Heart left ventricle (tissue), 13 donors: ENCODE measurements at regions not wholly inside any gene's neighbourhood (a gene's known extent, or its start where the extent isn't known, plus 50 kb on each side); places are given as distances from the start of the nearest gene placed in this dataset.

Experiments
- POLR2A ChIP-seq, 2 donors: fragments of 450-650 bp; IDR thresholded peaks; one replicate each; pipeline ENCODE4 v1.6.1; 2017; ENCODE audit warnings: antibody characterized with exemption in 2 of 2, mild to moderate bottlenecking in 2 of 2, moderate library complexity in 2 of 2
- TF ChIP-seq, protein P1 (sequence below), 12 donors: fragments of 200-600 bp; sonication (generic) in 4 of 12; IDR thresholded peaks; one replicate each; pipeline versions ENCODE4 v1.5.0 to v1.8.0; 2018 to 2022; ENCODE audit warnings: antibody characterized with exemption in 12 of 12, mild to moderate bottlenecking in 5 of 12
- donor health status: ischemic (EF 13 %, LVEDD 7.1; RV severe dilation, severe dysfunction).
- donor health status: DM: no; HTN: yes; CAD: no.
- donor health status: DM: no; HTN: no; CAD: no.
- donor health status: ischemic (EF 25% LVEDD 6.9; RV normal size, moderate dysfunction).
- donor health status: ischemic (EF 25% LVEDD 5.7; RV mildly dilated, moderate dysfunction).
- donor health status: ischemic (EF 35%, LVEDD 5.7; RV mildly dilated, moderate dysfunction).
- donor health status: nonischemic (EF 11% LVEDD 7.7; RV severe dilation, severe dysfunction).
- donor health status: DM: yes; HTN: yes; CAD: no.
- donor health status: PGD.
- donor health status: ischemic (EF 29% LVEDD 5.4; RV normal size, mild dysfunction).
- donor health status: nonischemic (EF 23%, LVEDD 6.1; RV moderate dilation, normal function).

DNA sequence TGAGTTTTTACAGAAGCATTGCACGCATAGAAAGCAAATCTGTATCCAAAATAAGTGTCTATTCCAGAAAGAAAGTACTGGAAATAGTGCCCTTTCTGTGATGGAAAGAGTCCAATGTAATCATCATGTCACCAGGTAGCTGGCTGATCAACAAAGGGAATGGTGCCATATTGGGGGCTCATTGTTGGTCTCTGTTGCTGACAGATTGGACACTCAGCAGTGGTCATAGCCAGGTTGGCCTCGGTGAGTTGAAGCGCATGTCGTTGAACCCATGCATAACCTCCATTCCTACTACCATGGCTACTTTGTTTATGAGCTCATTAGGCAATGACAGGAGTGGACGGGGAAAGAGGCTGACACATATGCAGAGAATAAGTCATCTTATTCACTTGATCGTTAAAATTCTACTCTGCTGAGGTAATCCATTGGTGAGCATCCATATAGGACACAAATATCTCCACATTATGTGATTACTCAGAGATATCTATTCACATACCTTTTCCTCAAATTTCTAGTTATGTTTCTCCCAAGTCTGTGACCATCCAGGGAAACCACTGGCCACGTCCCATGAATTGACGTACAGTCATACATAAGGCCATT, 560.5 kb downstream of the HAO1 start:
- no peak for TF ChIP-seq POLR2A (IDR thresholded peaks at IDR 0.05)
- TF ChIP-seq, protein P1, sequence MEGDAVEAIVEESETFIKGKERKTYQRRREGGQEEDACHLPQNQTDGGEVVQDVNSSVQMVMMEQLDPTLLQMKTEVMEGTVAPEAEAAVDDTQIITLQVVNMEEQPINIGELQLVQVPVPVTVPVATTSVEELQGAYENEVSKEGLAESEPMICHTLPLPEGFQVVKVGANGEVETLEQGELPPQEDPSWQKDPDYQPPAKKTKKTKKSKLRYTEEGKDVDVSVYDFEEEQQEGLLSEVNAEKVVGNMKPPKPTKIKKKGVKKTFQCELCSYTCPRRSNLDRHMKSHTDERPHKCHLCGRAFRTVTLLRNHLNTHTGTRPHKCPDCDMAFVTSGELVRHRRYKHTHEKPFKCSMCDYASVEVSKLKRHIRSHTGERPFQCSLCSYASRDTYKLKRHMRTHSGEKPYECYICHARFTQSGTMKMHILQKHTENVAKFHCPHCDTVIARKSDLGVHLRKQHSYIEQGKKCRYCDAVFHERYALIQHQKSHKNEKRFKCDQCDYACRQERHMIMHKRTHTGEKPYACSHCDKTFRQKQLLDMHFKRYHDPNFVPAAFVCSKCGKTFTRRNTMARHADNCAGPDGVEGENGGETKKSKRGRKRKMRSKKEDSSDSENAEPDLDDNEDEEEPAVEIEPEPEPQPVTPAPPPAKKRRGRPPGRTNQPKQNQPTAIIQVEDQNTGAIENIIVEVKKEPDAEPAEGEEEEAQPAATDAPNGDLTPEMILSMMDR (IDR thresholded peaks at IDR 0.05) = no peak
